MCF 10A (cell line): ENCODE measurements at regions not wholly inside any gene's neighbourhood (a gene's known extent, or its start where the extent isn't known, plus 50 kb on each side); places are given as distances from the start of the nearest gene placed in this dataset.
A peak's percentile ranks its signal among the peaks of the same experiment; 100 is the strongest.

ENCODE experiments used
- BruUV-seq: library from RNA; stranded (reverse); fragments of 400-500 nt; replicated peaks from 2 replicates; lab custom pipeline; 2021; lab: Mats Ljungman, UMichigan
- CTCF ChIA-PET: fragments of 300-600 bp; sonication (Branson Sonifier 250); formaldehyde crosslinking; extraction: SDS; loops from one replicate; lab custom pipeline; 2021; ENCODE audit warnings: antibody characterized with exemption, inconsistent platforms; lab: Yijun Ruan, JAX
- POLR2A ChIA-PET: fragments of 300-600, 350-650 bp; sonication (Branson Sonifier 250); formaldehyde crosslinking; extraction: SDS; loops from one replicate; lab custom pipeline; 2020; ENCODE audit warnings: antibody characterized with exemption, inconsistent platforms; lab: Yijun Ruan, JAX
- DNase-seq: peaks from one replicate; pipeline ENCODE4 v3.0.0-alpha.2; 2018; ENCODE audit not compliant: unreplicated experiment
- H3K27ac Mint-ChIP-seq: one replicate; pipeline ENCODE4 v1.8.0; 2022; ENCODE audit warnings: mild to moderate bottlenecking, low read depth, mixed read lengths; ENCODE audit not compliant: unreplicated experiment
- H3K27me3 Mint-ChIP-seq: one replicate; pipeline ENCODE4 v1.8.0; 2022; ENCODE audit warnings: mixed read lengths; ENCODE audit not compliant: insufficient read depth, unreplicated experiment
- H3K36me3 Mint-ChIP-seq: one replicate; pipeline ENCODE4 v1.8.0; 2022; ENCODE audit warnings: mild to moderate bottlenecking, moderate library complexity, mixed read lengths; ENCODE audit not compliant: insufficient read depth, unreplicated experiment
- H3K4me1 Mint-ChIP-seq: one replicate; pipeline ENCODE4 v1.8.0; 2022; ENCODE audit warnings: mixed read lengths; ENCODE audit not compliant: insufficient read depth, unreplicated experiment
- H3K4me3 Mint-ChIP-seq: one replicate; pipeline ENCODE4 v1.8.0; 2022; ENCODE audit warnings: mild to moderate bottlenecking, moderate library complexity, mixed read lengths; ENCODE audit not compliant: unreplicated experiment
- H3K9me3 Mint-ChIP-seq: one replicate; pipeline ENCODE4 v1.8.0; 2022; ENCODE audit warnings: mixed read lengths; ENCODE audit not compliant: unreplicated experiment
- CTCF ChIP-seq: fragments of 200-600 bp; IDR thresholded peaks from one replicate; pipeline ENCODE4 v1.8.0; 2022; ENCODE audit warnings: antibody characterized with exemption, mild to moderate bottlenecking; ENCODE audit not compliant: unreplicated experiment
- intact Hi-C: fragments of 100-400 bp; cut with micrococcal nuclease; formaldehyde crosslinking; loops from 2 replicates; pipeline ENCODE4 v1.14.1; 2022

GRCh38 chr3:77707281-77707680 is 667.4 kb downstream of the ROBO2 start:
- Mint-ChIP-seq H3K9me3 (no peaks in the 10 kb centered on the region), H3K27me3 (no peaks in the 10 kb centered on the region), H3K4me1 (no peaks in the 10 kb centered on the region), H3K4me3 (no peak overlapping the region), H3K27ac (no peak overlapping the region), H3K36me3 (no peaks in the 10 kb centered on the region)
- TF ChIP-seq CTCF = no peak
- intact Hi-C loops = no loop called here
- POLR2A ChIA-PET = no interaction called here
- CTCF ChIA-PET = interaction anchor here (0.6 kb wide), 1 partner anchor 1038 kb away, joined by 3 read pairs; no protein-coding TSS in a partner anchor
- BruUV-seq = no TSS peak
- peak; percentile 60 for DNase-seq

- no peak overlapping the region for H3K27ac Mint-ChIP-seq
- CTCF ChIA-PET = interaction anchor here (1.1 kb wide), 1 partner anchor 9 kb away, joined by 4 read pairs; no protein-coding TSS in a partner anchor
- no peak for DNase-seq
- intact Hi-C loops = no loop called here
- POLR2A ChIA-PET = no interaction called here
- no peaks in the 10 kb centered on the region for H3K4me1 Mint-ChIP-seq
- H3K9me3 Mint-ChIP-seq = no peaks in the 10 kb centered on the region
- no peak overlapping the region for H3K4me3 Mint-ChIP-seq
- TF ChIP-seq CTCF = no peak
- H3K27me3 Mint-ChIP-seq = no peaks in the 10 kb centered on the region
- no peaks in the 10 kb centered on the region for H3K36me3 Mint-ChIP-seq
- BruUV-seq = no TSS peak
These were observed 669.3 kb downstream of the ROBO2 start for GRCh38 chr3:77709155-77709554.

DNA sequence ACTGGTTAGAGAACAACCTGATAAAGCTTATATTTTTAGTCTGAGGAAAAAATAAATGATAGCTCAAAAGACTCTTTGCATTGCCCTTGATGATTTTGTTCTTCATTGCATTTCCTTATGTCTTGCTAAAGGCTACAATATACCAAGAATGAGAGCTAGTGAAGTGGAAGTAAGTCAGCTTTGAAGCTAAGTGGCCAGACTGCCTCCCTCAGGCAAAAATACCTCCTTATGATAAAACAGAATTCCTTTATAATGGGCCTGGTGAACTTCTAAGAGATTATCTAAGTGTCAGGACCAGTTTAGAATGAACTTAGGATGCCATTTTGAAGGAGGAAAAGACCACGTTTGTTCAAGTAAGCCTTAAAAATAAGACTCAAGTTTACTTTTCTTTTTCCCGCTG is 678.4 kb downstream of the ROBO2 start:
- CTCF ChIA-PET = interaction anchor here (0.9 to 1.4 kb wide), 3 partner anchors 9 to 107 kb away, joined by 4 to 6 read pairs (median 4); no protein-coding TSS in a partner anchor
- BruUV-seq = no TSS peak

GRCh38 chr3:77720460-77720971 is 680.6 kb downstream of the ROBO2 start:
- H3K9me3 Mint-ChIP-seq = no peaks in the 10 kb centered on the region
- ChIA-PET POLR2A (interaction anchor here (0.6 kb wide), 1 partner anchor 181 kb away, joined by 3 read pairs; no protein-coding TSS in a partner anchor), CTCF (no interaction called here)
- intact Hi-C loops = no loop called here
- no peak overlapping the region for H3K27ac Mint-ChIP-seq
- H3K4me3 Mint-ChIP-seq = no peak overlapping the region
- H3K4me1 Mint-ChIP-seq = no peaks in the 10 kb centered on the region
- DNase-seq = no peak
- TF ChIP-seq CTCF = no peak
- H3K27me3 Mint-ChIP-seq = no peaks in the 10 kb centered on the region
- BruUV-seq = no TSS peak
- H3K36me3 Mint-ChIP-seq = no peaks in the 10 kb centered on the region

More for the DNA sequence above, 678.4 kb downstream of the ROBO2 start:
- intact Hi-C loops = no loop called here
- Mint-ChIP-seq H3K9me3 (no peaks in the 10 kb centered on the region), H3K4me1 (no peaks in the 10 kb centered on the region), H3K4me3 (no peak overlapping the region), H3K27ac (no peak overlapping the region), H3K27me3 (no peaks in the 10 kb centered on the region), H3K36me3 (no peaks in the 10 kb centered on the region)
- DNase-seq = no peak
- POLR2A ChIA-PET = interaction anchor here (0.6 to 1.5 kb wide), 3 partner anchors 18 to 662 kb away, joined by 3 to 6 read pairs (median 3); no protein-coding TSS in a partner anchor
- no peak for TF ChIP-seq CTCF
